Gastrocnemius medialis (tissue), 4 donors: ENCODE measurements at regions not wholly inside any gene's neighbourhood (a gene's known extent, or its start where the extent isn't known, plus 50 kb on each side); places are given as distances from the start of the nearest gene placed in this dataset.

Experiments
- CTCF ChIP-seq, 5 experiments: fragments of 450-650 bp in 3 of 5; fragments of 200-600 bp in 2 of 5; sonication (generic) in 2 of 5; IDR thresholded peaks in 4 of 5; conservative IDR thresholded peaks in 1 of 5; 1 replicate in 4 of 5; 2 replicates in 1 of 5; pipeline ENCODE4 v1.5.1; 2016 to 2019; ENCODE audit warnings: antibody characterized with exemption in 5 of 5, mild to moderate bottlenecking in 3 of 5, moderate library complexity in 3 of 5
- POLR2A ChIP-seq, 2 donors: fragments of 450-650 bp; IDR thresholded peaks; one replicate each; pipeline ENCODE4 v1.6.1; 2017; ENCODE audit warnings: antibody characterized with exemption in 2 of 2, mild to moderate bottlenecking in 2 of 2, moderate library complexity in 2 of 2

DNA sequence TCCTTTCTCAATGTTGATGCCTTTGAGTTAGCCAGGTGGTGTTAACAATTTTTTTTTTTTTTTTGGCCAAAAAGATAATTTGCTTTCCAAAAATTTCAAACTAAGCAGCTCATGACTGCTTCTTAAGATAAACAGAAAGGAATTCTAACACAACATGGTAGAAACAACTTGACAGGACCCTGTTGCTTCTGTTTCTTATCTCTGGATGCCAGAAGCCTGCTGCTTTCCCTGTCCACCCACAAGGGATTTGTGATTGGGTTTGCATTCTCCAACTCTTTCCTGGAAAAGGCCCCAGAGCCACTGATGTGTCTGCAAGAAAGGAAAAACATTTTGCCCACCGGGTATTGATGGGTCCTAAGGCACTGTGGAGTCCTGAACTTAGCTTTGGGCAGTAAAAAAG, 217.2 kb upstream of the PKDCC start:
- no peak for TF ChIP-seq CTCF (IDR thresholded peaks at IDR 0.05 in 4 of 5, conservative IDR thresholded peaks at IDR 0.05 in 1 of 5)
- no peak for TF ChIP-seq POLR2A (IDR thresholded peaks at IDR 0.05)
